ENCODE measurements at regions not wholly inside any gene's neighbourhood (a gene's known extent, or its start where the extent isn't known, plus 50 kb on each side); places are given as distances from the start of the nearest gene placed in this dataset.
"Not testable (repeated sequence)": the region's sequence is repeated elsewhere in the genome, so short reads cannot be mapped to it uniquely, and the experiment has no call there.

- no peak for DNase-seq (ENCODE audit: low read depth)
- no peak overlapping the region for H3K4me3 ChIP-seq (ENCODE audit: low read depth, low read length)
- no peak for TF ChIP-seq CTCF (conservative IDR thresholded peaks at IDR 0.05; ENCODE audit: low read depth, low read length)
Measured at GRCh38 chr7:67478066-67478465, 481.4 kb downstream of the TYW1 start.

- peak; percentile 76 for TF ChIP-seq CTCF (conservative IDR thresholded peaks at IDR 0.05; ENCODE audit: low read depth, low read length)
- DNase-seq (ENCODE audit: low read depth), result no peak
- H3K4me3 ChIP-seq (ENCODE audit: low read depth, low read length), result peak overlapping the region; percentile 31
Measured at GRCh38 chr7:67484244-67484751, 487.7 kb downstream of the TYW1 start.

GRCh38 chr7:67486401-67486800 is 489.8 kb downstream of the TYW1 start:
- no peak overlapping the region for H3K4me3 ChIP-seq (ENCODE audit: low read depth, low read length)
- no peak for DNase-seq (ENCODE audit: low read depth)
- TF ChIP-seq CTCF (conservative IDR thresholded peaks at IDR 0.05; ENCODE audit: low read depth, low read length), result no peak

GRCh38 chr7:67487316-67487715 is 490.7 kb downstream of the TYW1 start:
- no peak for TF ChIP-seq CTCF (conservative IDR thresholded peaks at IDR 0.05; ENCODE audit: low read depth, low read length)
- no peak for DNase-seq (ENCODE audit: low read depth)
- H3K4me3 ChIP-seq (ENCODE audit: low read depth, low read length), result no peak overlapping the region

GRCh38 chr7:67489881-67490280 is 493.2 kb downstream of the TYW1 start:
- TF ChIP-seq CTCF (conservative IDR thresholded peaks at IDR 0.05; ENCODE audit: low read depth, low read length), result no peak
- DNase-seq (ENCODE audit: low read depth), result no peak

GRCh38 chr7:67493366-67493765 is 496.7 kb downstream of the TYW1 start:
- no peak for DNase-seq (ENCODE audit: low read depth)
- TF ChIP-seq CTCF (conservative IDR thresholded peaks at IDR 0.05; ENCODE audit: low read depth, low read length), result no peak
- H3K4me3 ChIP-seq (ENCODE audit: low read depth, low read length), result no peak overlapping the region

More at GRCh38 chr7:67489881-67490280, 493.2 kb downstream of the TYW1 start:
- H3K4me3 ChIP-seq (ENCODE audit: low read depth, low read length), result no peak overlapping the region

GRCh38 chr7:67496589-67496988 is 500.0 kb downstream of the TYW1 start:
- no peak for TF ChIP-seq CTCF (conservative IDR thresholded peaks at IDR 0.05; ENCODE audit: low read depth, low read length)
- no peak overlapping the region for H3K4me3 ChIP-seq (ENCODE audit: low read depth, low read length)
- no peak for DNase-seq (ENCODE audit: low read depth)

- not testable (repeated sequence) for H3K4me3 ChIP-seq (ENCODE audit: low read depth, low read length); DNase-seq (ENCODE audit: low read depth)
Measured at GRCh38 chr7:67497914-67498313, 501.3 kb downstream of the TYW1 start.

All from epithelial cell of proximal tubule (primary cell).